ENCODE measurements at regions not wholly inside any gene's neighbourhood (a gene's known extent, or its start where the extent isn't known, plus 50 kb on each side); places are given as distances from the start of the nearest gene placed in this dataset.

- H3K4me3 Mint-ChIP-seq: no peak overlapping the region
- Histone ChIP-seq H3K9me3 (ENCODE audit: control insufficient read depth in 1 of 2, insufficient read depth in 1 of 2, low read length in 2 of 2) (peaks cover 0 to 4% of the 10 kb centered on the region in 2 experiments), H3K27me3 (ENCODE audit: control insufficient read depth in 1 of 2, insufficient read depth in 2 of 2, low read length in 2 of 2) (peaks cover 6 to 11% of the 10 kb centered on the region in 2 experiments), H3K4me3 (ENCODE audit: low read length) (no peak overlapping the region), H3K36me3 (ENCODE audit: insufficient read depth, low read length) (no peaks in the 10 kb centered on the region), H3K27ac (ENCODE audit: low read depth in 1 of 2, low read length in 2 of 2) (no peak overlapping the region), H3K4me1 (ENCODE audit: insufficient read depth, low read length) (peaks cover 10% of the 10 kb centered on the region)
- peaks cover 41% of the 10 kb centered on the region for H3K27me3 Mint-ChIP-seq
- intact Hi-C loops (cut with DNase I, micrococcal nuclease): no loop called here
- H3K27ac Mint-ChIP-seq: no peak overlapping the region
- ChIA-PET CTCF (no interaction called here), POLR2A (no interaction called here)
- no peak for DNase-seq
- no peak for ATAC-seq (ENCODE audit: poor library complexity)
- no peaks in the 10 kb centered on the region for H3K36me3 Mint-ChIP-seq (ENCODE audit: low read depth)
- peaks cover 11% of the 10 kb centered on the region for H3K4me1 Mint-ChIP-seq (ENCODE audit: low read depth)
- no peaks in the 10 kb centered on the region for H3K9me3 Mint-ChIP-seq
- TF ChIP-seq CTCF (IDR thresholded peaks at IDR 0.05): no peak
These were observed 241.5 kb upstream of the MVB12B start for GRCh38 chr9:126085170-126085569.

GRCh38 chr9:126088336-126088735, 238.3 kb upstream of the MVB12B start:
- DNase-seq (no peak), ATAC-seq (ENCODE audit: poor library complexity) (no peak)
- Mint-ChIP-seq H3K9me3 (no peaks in the 10 kb centered on the region), H3K4me1 (ENCODE audit: low read depth) (peaks cover 11% of the 10 kb centered on the region), H3K36me3 (ENCODE audit: low read depth) (no peaks in the 10 kb centered on the region), H3K4me3 (no peak overlapping the region), H3K27me3 (peaks cover 23% of the 10 kb centered on the region), H3K27ac (no peak overlapping the region)
- CTCF ChIA-PET: no interaction called here
- POLR2A ChIA-PET: no interaction called here
- Histone ChIP-seq H3K27me3 (ENCODE audit: control insufficient read depth in 1 of 2, insufficient read depth in 2 of 2, low read length in 2 of 2) (no peaks in the 10 kb centered on the region), H3K4me3 (ENCODE audit: low read length) (no peak overlapping the region), H3K4me1 (ENCODE audit: insufficient read depth, low read length) (peaks cover 10% of the 10 kb centered on the region), H3K9me3 (ENCODE audit: control insufficient read depth in 1 of 2, insufficient read depth in 1 of 2, low read length in 2 of 2) (no peaks in the 10 kb centered on the region), H3K36me3 (ENCODE audit: insufficient read depth, low read length) (no peaks in the 10 kb centered on the region), H3K27ac (ENCODE audit: low read depth in 1 of 2, low read length in 2 of 2) (no peak overlapping the region)
- no peak for TF ChIP-seq CTCF (IDR thresholded peaks at IDR 0.05)
- intact Hi-C loops (cut with DNase I, micrococcal nuclease): no loop called here

GRCh38 chr9:126089789-126090188, 236.8 kb upstream of the MVB12B start:
- Histone ChIP-seq H3K27ac (ENCODE audit: low read depth in 1 of 2, low read length in 2 of 2) (no peak overlapping the region), H3K9me3 (ENCODE audit: control insufficient read depth in 1 of 2, insufficient read depth in 1 of 2, low read length in 2 of 2) (no peaks in the 10 kb centered on the region), H3K36me3 (ENCODE audit: insufficient read depth, low read length) (no peaks in the 10 kb centered on the region), H3K27me3 (ENCODE audit: control insufficient read depth in 1 of 2, insufficient read depth in 2 of 2, low read length in 2 of 2) (no peaks in the 10 kb centered on the region), H3K4me1 (ENCODE audit: insufficient read depth, low read length) (no peaks in the 10 kb centered on the region), H3K4me3 (ENCODE audit: low read length) (no peak overlapping the region)
- ATAC-seq (ENCODE audit: poor library complexity): no peak
- DNase-seq: no peak
- intact Hi-C loops (cut with DNase I, micrococcal nuclease): no loop called here
- H3K9me3 Mint-ChIP-seq: no peaks in the 10 kb centered on the region
- H3K4me1 Mint-ChIP-seq (ENCODE audit: low read depth): no peaks in the 10 kb centered on the region
- ChIA-PET CTCF (no interaction called here), POLR2A (no interaction called here)
- H3K27me3 Mint-ChIP-seq: peaks cover 10% of the 10 kb centered on the region
- TF ChIP-seq CTCF (IDR thresholded peaks at IDR 0.05): no peak
- H3K4me3 Mint-ChIP-seq: no peak overlapping the region
- no peak overlapping the region for H3K27ac Mint-ChIP-seq
- no peaks in the 10 kb centered on the region for H3K36me3 Mint-ChIP-seq (ENCODE audit: low read depth)
